Stimulated activated CD4-positive, alpha-beta T cell treated with anti-CD3 and anti-CD28 coated beads, Interleukin-12 subunit alpha, Interleukin-12 subunit beta, amount 100 ng/mL, for 24 hours (primary cell): ENCODE measurements at regions not wholly inside any gene's neighbourhood (a gene's known extent, or its start where the extent isn't known, plus 50 kb on each side); places are given as distances from the start of the nearest gene placed in this dataset.

Experiments used
- DNase-seq, 2 experiments: peaks; one replicate each; pipeline ENCODE4 v3.0.0-alpha.2; 2020; ENCODE audit warnings: low read depth in 2 of 2

- DNase-seq = no peak
Measured at GRCh38 chr2:12970861-12971260, 254.1 kb downstream of the TRIB2 start.

- DNase-seq = no peak
Measured at GRCh38 chr2:12971581-12972365, 255.0 kb downstream of the TRIB2 start.

GRCh38 chr2:12978066-12978835 lies 261.5 kb downstream of the TRIB2 start:
- no peak for DNase-seq

GRCh38 chr2:12979066-12979465 lies 262.3 kb downstream of the TRIB2 start:
- no peak for DNase-seq

GRCh38 chr2:12980817-12981216 lies 264.1 kb downstream of the TRIB2 start:
- DNase-seq = no peak

- DNase-seq = no peak
Measured at GRCh38 chr2:12982149-12982584, 265.4 kb downstream of the TRIB2 start.

- no peak for DNase-seq
Measured at GRCh38 chr2:12987246-12987645, 270.5 kb downstream of the TRIB2 start.

GRCh38 chr2:12988279-12988678 lies 271.5 kb downstream of the TRIB2 start:
- no peak for DNase-seq

GRCh38 chr2:12990523-12990922 lies 273.8 kb downstream of the TRIB2 start:
- no peak for DNase-seq

GRCh38 chr2:12998685-12999084 lies 281.9 kb downstream of the TRIB2 start:
- no peak for DNase-seq

- DNase-seq = no peak
Measured at GRCh38 chr2:13000664-13001363, 284.1 kb downstream of the TRIB2 start.

GRCh38 chr2:13001408-13001807 lies 284.7 kb downstream of the TRIB2 start:
- no peak for DNase-seq

GRCh38 chr2:13002536-13003331 lies 286.0 kb downstream of the TRIB2 start:
- DNase-seq = no peak

GRCh38 chr2:13003500-13003899 lies 286.8 kb downstream of the TRIB2 start:
- no peak for DNase-seq

- DNase-seq = no peak
Measured at GRCh38 chr2:13005048-13005447, 288.3 kb downstream of the TRIB2 start.

- no peak for DNase-seq
Measured at GRCh38 chr2:13005761-13006335, 289.1 kb downstream of the TRIB2 start.

GRCh38 chr2:13006426-13006825 lies 289.7 kb downstream of the TRIB2 start:
- DNase-seq = no peak

GRCh38 chr2:13006829-13007717 lies 290.3 kb downstream of the TRIB2 start:
- peak; percentile 36 to 43 for DNase-seq

GRCh38 chr2:13009027-13009642 lies 292.4 kb downstream of the TRIB2 start:
- DNase-seq = no peak

- no peak for DNase-seq
Measured at GRCh38 chr2:13010283-13010682, 293.5 kb downstream of the TRIB2 start.
